GM21447 (cell line): ENCODE measurements at regions not wholly inside any gene's neighbourhood (a gene's known extent, or its start where the extent isn't known, plus 50 kb on each side); places are given as distances from the start of the nearest gene placed in this dataset.

Experiments used
- ATAC-seq: cut with Tn5 transposase; IDR thresholded peaks from one replicate; pipeline ENCODE4 v1.9.1; 2021; ENCODE audit not compliant: unreplicated experiment

DNA sequence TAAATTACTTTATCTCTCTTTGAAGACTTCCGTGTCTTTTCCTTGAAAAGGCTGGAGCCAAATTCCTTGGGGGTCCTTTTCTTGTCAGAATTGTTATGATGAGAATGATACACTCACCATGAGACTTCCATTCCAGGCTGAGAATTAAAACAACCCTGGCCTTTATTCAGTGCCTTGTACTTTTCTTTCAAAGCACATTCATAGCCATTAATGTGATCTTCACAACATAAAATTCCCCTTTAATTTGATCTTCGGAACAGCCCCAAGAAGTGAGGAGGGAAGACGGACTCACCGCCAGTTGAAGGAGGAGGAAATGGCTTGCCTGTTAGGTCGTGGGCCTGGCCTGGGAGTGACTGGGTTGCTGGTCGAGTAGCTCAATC is 127.3 kb downstream of the DDX1 start:
- ATAC-seq: no peak

DNA sequence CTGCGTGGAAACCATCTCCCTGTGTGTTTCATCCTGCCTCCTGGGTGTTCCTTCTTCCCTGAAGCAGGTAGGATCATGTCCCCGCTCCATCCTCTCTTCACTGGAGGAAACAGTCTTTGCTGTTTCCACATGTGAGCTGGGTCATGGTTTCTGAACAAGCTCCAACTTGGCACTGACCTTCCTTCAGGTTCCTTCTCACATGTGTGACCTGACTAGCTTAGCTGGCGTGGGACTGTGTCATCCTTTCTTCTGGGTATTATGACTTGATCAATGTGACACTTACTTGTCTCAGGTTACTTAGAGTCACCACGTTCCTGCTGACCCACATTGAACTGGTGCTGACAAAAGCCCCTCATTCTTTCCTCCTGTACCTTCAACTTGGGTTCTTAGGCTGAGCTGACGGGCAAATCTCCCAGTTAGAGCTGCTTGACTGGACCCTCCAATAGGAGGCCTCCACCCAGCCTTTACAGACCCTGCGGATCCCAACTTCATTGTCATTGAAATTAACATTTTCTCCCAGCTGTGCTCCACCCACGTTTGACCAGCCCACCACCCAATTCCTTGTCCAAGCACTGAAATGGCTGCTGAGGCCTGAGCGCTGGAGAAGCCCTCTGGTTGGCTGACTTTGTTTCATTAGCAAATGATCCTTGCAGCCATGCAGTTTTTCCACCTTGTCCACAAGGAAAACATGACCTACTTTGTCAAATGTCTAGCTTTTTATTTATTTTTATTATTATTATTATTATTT is 128.1 kb downstream of the DDX1 start:
- no peak for ATAC-seq

DNA sequence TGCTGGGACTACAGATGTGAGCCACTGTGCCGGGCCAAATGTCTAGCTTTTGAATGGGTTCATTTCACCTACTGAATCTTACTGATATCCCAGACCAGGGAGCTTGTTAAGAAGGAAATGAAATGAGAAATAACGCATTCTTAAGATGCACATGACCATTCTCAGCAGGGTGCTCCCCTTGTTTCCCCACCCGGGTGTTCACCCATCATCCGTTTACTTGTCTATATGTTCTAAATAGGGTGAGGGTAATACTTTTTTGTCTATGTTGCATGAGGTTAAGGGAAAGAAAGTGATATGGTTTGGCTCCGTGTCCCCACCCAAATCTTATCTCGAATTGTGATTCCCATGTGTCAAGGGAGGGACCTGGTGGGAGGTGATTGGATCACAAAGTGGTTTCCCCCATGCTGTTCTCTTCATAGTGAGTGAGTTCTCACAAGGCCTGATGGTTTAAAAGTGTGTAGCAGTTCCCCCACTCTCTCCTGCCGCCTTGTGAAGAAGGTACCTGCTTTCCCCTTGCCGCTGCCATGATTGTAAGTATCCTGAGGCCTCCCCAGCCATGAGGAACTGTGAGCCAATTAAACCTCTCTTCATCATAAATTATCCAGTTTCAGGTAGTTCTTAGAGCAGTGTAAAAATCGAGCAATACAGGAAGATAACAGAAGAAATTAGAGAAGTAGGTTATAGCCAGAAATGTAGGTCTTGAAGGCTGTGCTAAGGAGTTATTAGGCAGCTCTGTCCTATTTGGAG is 129.1 kb downstream of the DDX1 start:
- ATAC-seq: no peak

DNA sequence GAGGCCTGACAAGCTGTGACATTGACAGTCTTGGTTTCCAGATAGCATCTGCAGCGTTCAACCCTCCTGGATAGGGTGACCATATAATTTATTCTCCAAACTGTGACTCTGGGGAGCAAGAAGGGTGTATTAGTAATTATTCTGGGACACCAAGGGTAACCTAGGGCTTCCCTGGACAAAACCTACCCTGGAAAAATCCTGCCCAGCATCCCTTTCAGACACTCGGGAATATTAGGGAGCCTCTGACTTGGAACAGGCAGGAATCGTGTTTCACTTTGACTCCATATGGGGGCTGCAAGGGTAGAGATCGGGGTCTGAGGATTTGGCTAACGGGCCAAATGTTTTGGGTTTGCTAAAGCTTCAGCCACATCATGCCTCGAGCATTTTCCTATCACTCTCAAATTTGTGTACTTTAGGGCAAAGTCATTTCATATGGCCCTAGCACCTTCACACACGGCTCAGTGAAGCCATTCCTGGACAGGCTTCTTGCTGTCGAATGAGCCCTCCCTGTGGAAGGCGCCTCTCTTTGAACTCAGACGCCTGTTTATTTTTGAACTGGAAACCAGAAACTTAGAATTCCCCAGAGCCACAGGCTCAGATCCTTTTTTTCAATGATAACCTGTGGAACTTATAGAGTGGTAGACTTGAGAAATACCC is 129.9 kb downstream of the DDX1 start:
- no peak for ATAC-seq

DNA sequence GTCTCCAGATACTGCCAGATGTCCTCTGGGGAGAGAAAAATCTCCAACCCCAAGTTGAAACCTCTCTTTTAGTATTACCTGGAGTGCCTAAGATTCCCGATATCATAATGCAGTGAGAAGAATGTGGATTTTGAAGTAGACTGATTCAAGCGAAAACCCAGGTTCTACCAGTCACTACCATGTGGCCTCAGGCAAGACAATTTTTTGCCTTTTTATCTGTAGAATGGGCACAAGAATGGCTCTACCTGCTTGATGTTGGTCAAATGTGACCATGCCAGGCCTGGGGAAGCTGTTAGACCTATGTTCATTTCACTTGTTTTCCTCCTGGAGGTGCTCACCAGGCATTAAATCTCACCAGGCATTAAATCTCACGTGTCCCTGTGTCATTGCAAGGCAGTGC is 131.3 kb downstream of the DDX1 start:
- ATAC-seq: no peak

DNA sequence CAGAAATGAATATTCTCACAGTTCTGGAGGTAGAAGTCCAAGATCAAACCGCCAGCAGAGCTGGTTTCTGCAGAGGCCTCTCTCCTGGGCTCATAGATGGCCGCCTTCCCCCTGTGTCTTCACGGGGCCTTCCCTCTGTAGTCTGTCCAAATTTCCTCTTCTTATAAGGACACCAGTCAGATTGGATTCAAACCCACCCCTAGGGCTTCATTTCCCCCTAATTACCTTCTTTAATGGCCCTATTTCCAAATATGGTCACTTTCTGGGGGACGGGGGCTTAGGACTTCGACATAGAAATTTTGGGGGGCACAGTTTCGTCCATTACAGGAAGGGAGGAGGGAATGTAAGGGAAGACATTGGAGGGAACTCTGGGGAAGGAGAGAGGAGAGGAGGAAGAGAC is 132.6 kb downstream of the DDX1 start:
- no peak for ATAC-seq

DNA sequence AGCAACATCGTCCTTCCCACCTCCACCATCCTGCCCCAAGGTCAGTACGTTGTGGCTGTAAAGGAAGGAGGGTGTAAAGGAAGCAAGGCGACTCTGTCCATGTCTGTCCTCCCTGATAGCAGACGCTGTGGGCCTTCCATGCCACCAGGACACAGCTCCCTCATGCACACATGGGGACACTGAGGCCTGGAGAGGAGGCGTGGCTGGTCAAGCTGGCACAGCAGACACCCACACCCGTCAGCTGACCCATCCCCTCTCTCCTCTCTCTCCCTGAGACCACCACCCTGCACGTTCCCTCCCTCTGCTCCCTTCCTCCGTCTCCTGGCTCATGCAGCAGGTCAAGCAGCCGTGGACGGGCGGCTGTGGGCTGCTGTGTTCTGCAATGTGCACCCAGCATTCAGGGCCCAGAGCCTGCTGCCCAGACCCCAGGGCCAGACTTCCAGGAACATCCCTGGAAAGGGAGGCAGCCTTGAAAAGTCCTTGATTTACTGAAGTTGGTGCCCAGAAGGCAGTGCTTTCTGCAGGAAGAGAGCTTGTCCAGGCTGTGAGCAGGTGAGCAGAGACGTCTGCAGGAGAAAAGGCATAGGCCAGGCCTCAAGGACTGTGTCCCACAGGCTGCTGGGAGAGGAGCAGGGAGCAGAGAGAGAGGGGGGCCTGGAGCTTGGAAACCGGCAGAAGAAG is 133.6 kb downstream of the DDX1 start:
- no peak for ATAC-seq

DNA sequence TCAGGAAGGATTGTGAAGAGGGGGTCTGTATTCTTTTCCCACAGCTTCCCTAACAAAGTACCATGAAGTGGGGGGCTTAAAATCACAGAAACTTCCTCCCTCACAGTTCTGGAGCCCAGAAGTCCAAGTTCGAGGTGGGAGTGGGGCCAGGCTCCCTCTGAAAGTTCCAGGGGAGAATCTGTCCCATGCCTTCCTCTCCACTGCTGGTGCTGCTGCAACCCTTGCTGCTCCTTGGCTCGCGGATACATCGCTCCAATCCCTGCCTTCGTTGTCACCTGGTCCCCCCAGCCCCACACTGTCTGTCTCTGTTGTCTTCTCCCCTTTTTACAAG is 134.1 kb downstream of the DDX1 start:
- ATAC-seq: no peak

DNA sequence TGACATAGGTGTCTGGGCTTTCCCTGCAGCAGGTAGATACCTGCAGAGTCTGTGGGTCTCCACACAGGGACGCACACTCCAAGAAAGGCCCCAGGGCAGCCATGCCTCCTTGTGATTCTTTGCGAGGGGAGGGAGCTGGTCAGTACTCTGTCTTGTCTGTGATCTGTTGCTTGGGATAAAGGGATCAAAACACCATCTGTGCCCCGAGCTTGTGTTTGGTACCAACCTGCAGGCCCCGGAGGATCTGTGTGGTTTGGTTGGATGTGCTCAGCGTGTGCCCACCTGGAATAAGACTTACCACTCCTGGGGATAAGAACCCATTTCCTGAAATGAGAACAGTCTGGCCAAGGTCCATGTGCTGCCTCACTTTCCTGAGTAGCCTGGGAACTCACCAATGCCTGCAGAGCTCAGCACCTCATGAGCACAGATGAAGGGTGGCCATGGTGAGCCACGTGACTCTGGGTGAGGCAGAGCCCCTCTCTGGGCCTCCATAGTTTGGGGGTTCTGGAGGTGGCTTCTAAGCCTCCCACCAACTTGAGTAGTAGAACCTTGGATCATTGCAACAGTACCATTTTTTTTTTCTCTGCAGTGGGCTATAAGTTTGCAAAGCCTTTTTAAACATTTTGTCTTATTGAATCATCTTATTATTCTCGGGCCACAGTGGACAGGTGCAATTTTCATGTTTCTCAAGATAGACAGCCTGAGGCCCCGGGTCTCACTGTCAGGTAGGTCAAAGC is 134.8 kb downstream of the DDX1 start:
- ATAC-seq: no peak

DNA sequence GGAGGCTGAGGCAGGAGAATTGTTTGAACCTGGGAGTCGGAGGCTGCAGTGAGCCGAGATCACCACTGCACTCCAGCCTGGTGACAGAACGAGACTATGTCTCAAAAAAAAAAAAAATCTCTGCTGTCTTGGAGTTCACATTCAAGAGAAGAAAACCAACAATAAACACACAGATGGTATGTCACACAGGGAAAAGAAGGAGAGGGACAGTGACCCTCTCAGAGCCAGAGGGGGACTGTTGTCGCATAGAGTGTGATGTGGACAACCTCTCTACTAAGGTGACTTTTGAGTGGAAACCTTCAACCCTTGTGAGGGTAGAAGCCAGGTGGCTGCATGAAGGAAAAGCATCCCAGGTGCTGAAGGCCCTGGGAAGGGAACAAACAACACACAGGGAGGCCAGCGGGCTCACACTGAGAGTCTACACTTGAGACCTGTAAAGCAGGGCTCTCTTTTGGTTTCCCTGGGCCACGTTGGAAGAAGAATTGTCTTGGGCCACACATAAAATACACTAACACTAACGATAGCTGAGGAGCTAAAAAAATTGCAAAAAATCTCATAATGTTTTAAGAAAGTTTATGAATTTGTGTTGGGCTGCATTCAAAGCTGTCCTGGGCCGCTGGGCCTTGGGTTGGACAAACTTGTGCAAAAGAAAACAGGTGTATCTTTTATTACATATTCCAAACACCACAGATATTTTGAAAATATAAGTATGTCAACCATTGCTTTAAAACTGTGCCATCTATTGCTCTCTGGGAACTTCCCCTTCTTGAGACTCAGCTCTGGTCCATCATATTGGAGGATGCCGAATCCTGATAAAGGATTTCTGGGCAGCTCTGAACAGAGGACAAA is 136.0 kb downstream of the DDX1 start:
- ATAC-seq: no peak

DNA sequence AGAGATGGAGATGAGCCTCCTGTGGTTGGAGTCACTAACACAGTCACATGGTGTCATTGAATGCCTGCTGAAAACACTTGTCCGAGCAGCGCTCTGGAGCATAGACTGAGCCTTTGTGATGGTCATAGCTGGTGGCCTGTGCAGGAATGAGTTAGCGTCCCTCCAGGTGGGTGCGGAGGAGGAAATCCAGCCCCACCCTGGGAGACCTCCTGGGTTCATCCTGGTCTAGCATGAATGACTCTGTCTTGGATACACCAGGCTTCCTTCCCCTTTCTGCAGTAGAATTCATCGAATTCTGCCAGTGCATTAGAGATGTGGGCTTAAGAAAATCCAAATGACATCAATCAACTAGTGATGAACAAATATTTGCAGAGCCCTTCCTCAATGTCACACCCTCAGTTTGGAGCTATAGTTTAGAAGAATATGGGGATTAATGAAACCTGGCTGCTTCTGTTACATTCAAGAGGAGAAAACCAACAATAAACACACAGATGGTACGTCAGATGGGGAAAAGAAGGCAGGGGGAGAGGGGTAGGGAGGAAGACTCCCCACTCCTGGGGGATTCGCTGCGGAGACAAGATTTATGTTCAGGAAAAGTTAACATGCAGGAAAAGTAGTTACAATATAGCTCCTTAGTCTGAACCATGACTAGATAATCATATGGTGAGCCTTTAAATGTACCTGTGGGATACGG is 136.7 kb downstream of the DDX1 start:
- no peak for ATAC-seq

DNA sequence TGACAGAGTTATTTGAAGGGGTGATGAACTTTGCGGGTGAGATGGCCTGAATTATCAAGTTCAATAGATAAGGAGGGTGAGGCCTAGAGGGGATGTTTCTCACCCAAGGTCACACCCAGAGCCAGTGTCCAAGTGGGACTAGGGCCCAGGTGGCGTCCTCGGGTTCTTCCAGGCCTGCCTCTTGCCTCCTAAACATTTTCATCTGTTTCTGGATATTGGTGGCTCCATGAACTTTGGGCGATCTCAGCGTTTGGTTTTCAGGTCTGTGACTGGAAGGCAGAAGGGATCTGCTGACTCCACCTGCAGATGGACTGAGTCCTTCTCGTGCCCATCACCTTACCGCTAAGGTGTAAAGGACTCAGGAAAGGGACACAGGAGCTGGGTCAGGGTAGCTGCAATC is 137.3 kb downstream of the DDX1 start:
- no peak for ATAC-seq

DNA sequence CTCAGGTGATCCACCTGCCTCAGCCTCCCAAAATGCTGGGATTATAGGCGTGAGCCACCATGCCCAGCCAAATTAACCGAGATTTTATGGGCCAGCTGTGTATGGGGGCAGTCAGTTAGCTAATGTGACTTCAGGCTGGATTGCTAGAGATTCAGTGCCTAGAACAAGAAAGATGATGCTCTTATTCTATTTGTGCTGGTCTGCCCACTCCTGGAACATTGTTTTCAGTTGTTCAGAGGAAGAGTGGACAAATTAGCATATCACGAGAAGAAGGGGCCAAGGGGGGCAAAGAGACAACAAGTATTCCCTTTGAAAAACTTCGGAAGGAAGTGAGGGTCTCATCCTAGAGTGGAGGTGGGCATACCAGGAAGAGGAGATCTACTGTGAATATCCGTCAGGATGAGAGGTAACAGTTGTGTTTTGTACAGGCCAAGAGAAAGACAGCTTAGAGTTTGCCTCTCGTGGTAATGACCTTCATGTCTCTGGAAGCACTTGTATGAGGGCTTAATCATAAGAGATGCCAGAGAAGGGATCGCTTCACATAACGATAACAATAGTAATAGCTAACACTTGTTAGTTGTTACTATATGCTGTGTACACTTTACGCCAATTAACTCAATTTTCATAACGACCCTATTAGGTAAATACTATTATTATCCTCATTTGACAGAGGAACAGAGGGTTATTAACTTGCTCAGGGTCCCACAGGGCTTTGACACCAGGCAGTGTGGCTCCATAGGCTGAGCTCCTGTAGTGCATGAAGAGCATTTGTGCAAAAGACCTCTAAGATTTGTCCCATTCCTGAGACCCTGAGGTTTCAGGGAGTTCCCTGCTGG is 138.3 kb downstream of the DDX1 start:
- ATAC-seq: no peak

DNA sequence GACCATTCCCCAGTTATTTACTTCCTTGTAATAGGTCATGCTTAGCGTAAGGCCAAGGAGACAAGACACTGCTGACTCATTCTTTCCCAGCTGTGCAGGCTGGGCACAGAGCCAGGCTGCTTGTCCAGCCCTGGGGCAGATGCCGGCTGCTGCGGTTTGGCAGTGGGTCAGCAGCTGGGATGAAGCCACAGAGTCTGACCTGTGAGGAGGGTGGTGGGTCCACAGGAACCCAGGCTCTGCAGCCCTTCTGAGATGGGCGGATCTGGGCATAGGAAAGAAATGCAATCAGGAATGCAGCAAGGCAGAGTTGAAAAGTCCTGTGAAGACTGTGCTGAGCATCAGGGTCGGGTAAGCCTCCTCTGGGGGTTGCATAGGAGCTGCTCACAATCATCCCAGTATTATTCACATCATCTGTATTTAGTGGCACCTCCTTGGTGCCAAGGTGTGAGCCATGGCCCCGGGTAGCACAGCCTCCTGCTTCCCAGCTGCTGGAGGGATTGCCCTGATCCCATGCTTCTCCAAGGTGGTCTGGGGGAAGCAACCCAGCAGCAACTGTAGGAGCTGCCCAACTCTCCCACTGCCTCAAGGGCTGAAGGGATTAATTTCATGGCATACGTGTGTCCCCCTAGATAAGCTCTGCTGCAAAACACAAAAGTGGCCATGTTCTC is 139.0 kb downstream of the DDX1 start:
- ATAC-seq: peak; percentile 53

DNA sequence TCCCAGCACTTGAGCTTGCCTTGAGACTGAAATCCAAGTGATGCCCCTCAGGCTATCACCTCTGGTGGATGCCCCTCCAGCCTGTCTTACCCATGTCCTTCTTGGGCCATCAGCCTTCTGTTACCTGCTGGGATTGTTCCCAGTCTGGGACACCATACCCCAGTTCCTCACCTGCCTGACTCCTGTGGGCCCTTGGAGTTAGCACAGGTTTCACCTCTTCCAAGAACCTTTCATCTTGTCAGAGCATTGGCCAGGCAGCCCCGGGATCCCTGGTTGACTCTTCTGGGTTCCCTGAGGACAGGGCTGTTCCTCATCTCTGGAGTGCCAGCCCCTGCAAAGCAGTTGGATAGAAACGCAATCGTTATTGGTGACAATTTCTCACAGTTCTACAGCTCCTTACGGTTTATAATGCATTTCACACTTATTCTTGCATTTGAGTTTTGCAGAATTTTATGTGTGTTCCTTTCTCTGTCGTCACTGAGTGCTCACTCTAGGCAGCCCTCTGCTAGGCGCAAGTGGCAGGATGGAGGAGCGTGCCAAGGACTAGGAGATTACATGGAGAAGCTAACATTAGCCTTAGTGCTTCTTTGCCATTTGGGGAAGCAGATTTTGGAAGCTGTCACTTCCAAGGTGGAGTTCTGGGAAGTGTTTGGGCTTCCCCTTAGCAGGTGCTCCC is 139.7 kb downstream of the DDX1 start:
- no peak for ATAC-seq

DNA sequence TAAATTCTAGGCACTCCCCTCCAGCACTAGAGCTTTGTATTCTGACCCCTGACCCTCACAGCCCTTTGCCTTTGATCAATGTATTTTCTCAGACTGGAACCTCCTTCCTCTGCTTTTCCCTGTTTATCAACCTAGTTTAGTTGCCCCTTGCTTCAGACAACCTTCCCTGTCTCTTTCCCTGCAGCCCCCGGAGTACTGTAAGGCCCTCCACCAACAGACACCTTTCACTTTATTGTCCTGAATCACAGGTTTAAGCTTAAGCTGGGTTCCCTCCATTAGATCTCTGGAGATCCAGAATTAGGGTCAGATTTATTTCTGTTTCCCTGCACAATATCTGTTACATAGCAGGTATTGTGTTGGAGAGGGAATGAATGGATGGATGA is 140.2 kb downstream of the DDX1 start:
- no peak for ATAC-seq

DNA sequence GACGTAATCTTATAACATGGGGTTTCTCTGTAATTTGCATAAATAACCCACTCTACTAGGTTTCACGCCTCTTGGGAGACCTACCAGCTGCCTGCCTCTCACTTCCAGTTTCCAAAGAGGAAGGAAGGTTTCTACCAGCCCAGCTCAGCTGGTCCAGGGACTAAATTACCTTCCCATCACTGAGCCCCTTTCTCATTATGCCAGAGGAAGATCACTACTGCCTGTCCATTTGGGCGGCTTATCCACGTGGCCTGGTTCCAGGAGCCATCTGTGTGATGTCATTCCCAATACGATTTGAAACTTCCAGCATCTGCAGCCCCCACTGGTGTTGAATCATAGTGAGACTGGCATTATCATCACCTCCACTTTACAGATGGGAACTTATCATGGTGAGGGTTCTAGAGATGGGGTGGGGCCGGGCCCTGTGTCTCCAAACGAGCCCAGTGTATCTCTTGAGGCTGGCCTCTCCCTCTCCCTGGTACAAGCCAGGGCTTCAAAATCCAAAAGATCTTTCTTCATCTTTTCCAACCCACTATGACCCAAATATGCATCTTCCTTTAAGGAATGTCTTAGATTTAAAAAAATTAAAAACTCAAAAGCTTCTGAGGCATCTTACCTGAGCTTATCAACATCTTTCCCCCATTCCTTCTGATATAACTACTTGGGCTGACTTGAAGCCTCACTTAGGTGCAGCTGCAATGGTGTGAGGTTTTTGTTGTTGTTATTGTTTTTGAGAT is 140.8 kb downstream of the DDX1 start:
- ATAC-seq: peak; percentile 95
